PC-9 (cell line): ENCODE measurements at regions not wholly inside any gene's neighbourhood (a gene's known extent, or its start where the extent isn't known, plus 50 kb on each side); places are given as distances from the start of the nearest gene placed in this dataset.

Source experiments
- BruUV-seq: library from RNA; stranded (reverse); fragments of 400-500 nt; replicated peaks from 2 replicates; lab custom pipeline; 2021; lab: Mats Ljungman, UMichigan
- CTCF ChIA-PET: fragments of 300-600 bp; sonication (Branson Sonifier 250); formaldehyde crosslinking; loops from one replicate; lab custom pipeline; 2022; ENCODE audit warnings: antibody characterized with exemption; lab: Charles Lee
- POLR2A ChIA-PET: fragments of 300-600 bp; sonication (Branson Sonifier 250); formaldehyde crosslinking; loops from one replicate; lab custom pipeline; 2022; ENCODE audit warnings: antibody characterized with exemption; ENCODE audit not compliant: unreplicated experiment; lab: Charles Lee
- DNase-seq, 2 experiments: peaks; one replicate each; pipeline versions ENCODE4 v3.0.0 to v3.0.0-alpha.2; 2015 to 2022; ENCODE audit warnings: mixed read lengths in 1 of 2
- H2AFZ ChIP-seq: fragments of 200-600 bp; sonication (generic); 2 replicates; pipeline ENCODE4 v1.8.1; 2017; ENCODE audit warnings: antibody characterized with exemption
- H3F3A ChIP-seq: fragments of 200-600 bp; sonication (generic); 2 replicates; pipeline ENCODE4 v1.8.1; 2017; ENCODE audit warnings: antibody characterized with exemption, mild to moderate bottlenecking, low read depth; ENCODE audit not compliant: insufficient read depth
- H3K27ac ChIP-seq: fragments of 200-600 bp; sonication (generic); 2 replicates; pipeline ENCODE4 v1.6.1; 2016; ENCODE audit warnings: mixed run types
- H3K27me3 ChIP-seq: fragments of 200-600 bp; sonication (generic); 2 replicates; pipeline ENCODE4 v1.6.1; 2016; ENCODE audit warnings: low read depth, mixed run types; ENCODE audit not compliant: insufficient read depth
- H3K36me3 ChIP-seq: fragments of 200-600 bp; sonication (generic); 2 replicates; pipeline ENCODE4 v1.6.1; 2016; ENCODE audit warnings: low read depth, mixed run types
- H3K4me1 ChIP-seq: fragments of 200-600 bp; sonication (generic); replicated peaks from 2 replicates; pipeline ENCODE4 v1.6.1; 2016; ENCODE audit warnings: mixed run types; ENCODE audit not compliant: insufficient read depth
- H3K4me2 ChIP-seq: fragments of 200-600 bp; sonication (generic); 2 replicates; pipeline ENCODE4 v1.6.1; 2017; ENCODE audit warnings: mixed run types
- H3K4me3 ChIP-seq: fragments of 200-600 bp; sonication (generic); 2 replicates; pipeline ENCODE4 v1.6.1; 2016; ENCODE audit warnings: mixed run types
- H3K79me2 ChIP-seq: fragments of 200-600 bp; sonication (generic); 2 replicates; pipeline ENCODE4 v1.6.1; 2017; ENCODE audit warnings: low read depth, mixed run types
- H3K9me2 ChIP-seq: fragments of 200-600 bp; sonication (generic); 2 replicates; pipeline ENCODE4 v1.8.1; 2017; ENCODE audit warnings: mild to moderate bottlenecking; ENCODE audit not compliant: insufficient read depth
- H3K9me3 ChIP-seq: fragments of 200-600 bp; sonication (generic); 2 replicates; pipeline ENCODE4 v1.8.1; 2016; ENCODE audit warnings: low read depth; ENCODE audit not compliant: insufficient read depth
- H4K20me1 ChIP-seq: fragments of 200-600 bp; sonication (generic); 2 replicates; pipeline ENCODE4 v1.8.1; 2017; ENCODE audit not compliant: insufficient read depth
- CTCF ChIP-seq: fragments of 200-600 bp; sonication (generic); conservative IDR thresholded peaks from 2 replicates; pipeline ENCODE4 v1.6.1; 2017; ENCODE audit warnings: mixed run types, antibody characterized with exemption, mild to moderate bottlenecking, moderate library complexity
- EZH2 ChIP-seq: fragments of 200-600 bp; sonication (generic); IDR thresholded peaks from 2 replicates; pipeline ENCODE4 v1.8.0; 2017; ENCODE audit warnings: antibody characterized with exemption, low read depth
- intact Hi-C: fragments of 100-400 bp; cut with micrococcal nuclease; formaldehyde crosslinking; loops from one replicate; pipeline ENCODE4 v1.10.0; 2022; ENCODE audit not compliant: unreplicated experiment

- Histone ChIP-seq H3K36me3 (no peaks in the 10 kb centered on the region), H3K9me3 (no peaks in the 10 kb centered on the region), H3K27me3 (no peaks in the 10 kb centered on the region), H3K27ac (peak overlapping the region; percentile 33; the same call in 1 of the 2 replicates), H3K4me1 (peaks cover 11% of the 10 kb centered on the region), H3K4me2 (no peak overlapping the region), H4K20me1 (no peaks in the 10 kb centered on the region), H3K9me2 (no peaks in the 10 kb centered on the region), H2AFZ (no peak overlapping the region), H3K79me2 (no peaks in the 10 kb centered on the region), H3K4me3 (no peak overlapping the region), H3F3A (peaks cover 4% of the 10 kb centered on the region; the same call in 1 of the 2 replicates)
- intact Hi-C loops: no loop called here
- no peak for TF ChIP-seq CTCF
- TF ChIP-seq EZH2: no peak
- ChIA-PET POLR2A (interaction anchor here (0.6 kb wide), 1 partner anchor 28 kb away, joined by 11 read pairs; no protein-coding TSS in a partner anchor), CTCF (no interaction called here)
- BruUV-seq: no TSS peak
- DNase-seq: no peak
Measured at GRCh38 chr5:167643631-167644280, 647.7 kb upstream of the WWC1 start.

- CTCF ChIA-PET: no interaction called here
- intact Hi-C loops: no loop called here
- no peak overlapping the region for H3K27ac ChIP-seq
Measured at GRCh38 chr5:167644619-167645018, 646.8 kb upstream of the WWC1 start.

DNA sequence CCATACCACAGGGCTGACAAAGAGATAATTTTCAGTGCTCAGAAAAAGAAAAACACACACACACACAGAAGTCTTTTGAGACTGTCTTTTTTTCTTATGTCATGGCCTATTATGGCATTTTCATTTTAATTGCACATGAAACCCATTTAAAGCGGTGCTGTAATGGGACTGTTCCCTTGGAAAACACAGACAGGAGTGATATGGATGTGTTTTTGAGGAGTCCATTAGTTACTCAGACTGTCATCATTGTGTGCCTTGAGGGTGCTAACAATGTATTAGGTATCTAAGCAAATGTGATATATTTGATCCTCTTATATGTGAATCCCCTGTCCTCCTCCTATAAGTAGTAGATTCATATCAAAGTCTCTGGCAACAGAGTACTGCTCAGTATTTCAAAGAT is 642.0 kb upstream of the WWC1 start:
- H3K4me3 ChIP-seq: no peak overlapping the region
- H3K79me2 ChIP-seq: no peaks in the 10 kb centered on the region
- intact Hi-C loops: no loop called here
- no peaks in the 10 kb centered on the region for H4K20me1 ChIP-seq
- no peaks in the 10 kb centered on the region for H3K36me3 ChIP-seq
- no peaks in the 10 kb centered on the region for H3K9me3 ChIP-seq
- H3K4me2 ChIP-seq: no peak overlapping the region
- peaks cover 6% of the 10 kb centered on the region; the same call in 1 of the 2 replicates for H3F3A ChIP-seq
- H3K27ac ChIP-seq: no peak overlapping the region
- TF ChIP-seq CTCF (no peak), EZH2 (no peak)
- CTCF ChIA-PET: interaction anchor here (0.5 kb wide), 1 partner anchor 1301 kb away, joined by 5 read pairs; no protein-coding TSS in a partner anchor
- H3K4me1 ChIP-seq: peaks cover 16% of the 10 kb centered on the region
- DNase-seq: no peak
- H3K27me3 ChIP-seq: no peaks in the 10 kb centered on the region
- POLR2A ChIA-PET: no interaction called here
- BruUV-seq: no TSS peak
- H3K9me2 ChIP-seq: no peaks in the 10 kb centered on the region
- H2AFZ ChIP-seq: no peak overlapping the region

More at GRCh38 chr5:167644619-167645018, 646.8 kb upstream of the WWC1 start:
- H3K9me3 ChIP-seq: no peaks in the 10 kb centered on the region
- H2AFZ ChIP-seq: no peak overlapping the region
- no peak overlapping the region for H3K4me2 ChIP-seq
- H3K36me3 ChIP-seq: no peaks in the 10 kb centered on the region
- H4K20me1 ChIP-seq: no peaks in the 10 kb centered on the region
- no peak for TF ChIP-seq EZH2
- H3K27me3 ChIP-seq: no peaks in the 10 kb centered on the region
- H3K4me1 ChIP-seq: peaks cover 11% of the 10 kb centered on the region
- peak in 1 of 2 experiments; percentile 52 for DNase-seq
- BruUV-seq: no TSS peak
- no peaks in the 10 kb centered on the region for H3K79me2 ChIP-seq
- no peaks in the 10 kb centered on the region for H3K9me2 ChIP-seq
- H3K4me3 ChIP-seq: no peak overlapping the region
- H3F3A ChIP-seq: peaks cover 4% of the 10 kb centered on the region; the same call in 1 of the 2 replicates
- POLR2A ChIA-PET: interaction anchor here (0.6 kb wide), 1 partner anchor 27 kb away, joined by 11 read pairs; no protein-coding TSS in a partner anchor
